ENCODE measurements at regions not wholly inside any gene's neighbourhood (a gene's known extent, or its start where the extent isn't known, plus 50 kb on each side); places are given as distances from the start of the nearest gene placed in this dataset.

GRCh38 chr9:129237803-129238202, 59.7 kb upstream of the IER5L start:
- TF ChIP-seq CTCF (IDR thresholded peaks at IDR 0.05; ENCODE audit: insufficient read depth, low read length) (no peak), POLR2AphosphoS5 (IDR thresholded peaks at IDR 0.05; ENCODE audit: low read depth) (no peak), REST (IDR thresholded peaks at IDR 0.05; ENCODE audit: insufficient replicate concordance, low read depth) (no peak), GABPA (IDR thresholded peaks at IDR 0.05; ENCODE audit: low read depth) (no peak), SPI1 (IDR thresholded peaks at IDR 0.05; ENCODE audit: borderline replicate concordance, low read depth) (no peak)

Measured in HL-60 (cell line).